PFSK-1 (cell line): ENCODE measurements at regions not wholly inside any gene's neighbourhood (a gene's known extent, or its start where the extent isn't known, plus 50 kb on each side); places are given as distances from the start of the nearest gene placed in this dataset.

ENCODE experiments used
- FOXP2 ChIP-seq: optimal IDR thresholded peaks from 2 replicates; pipeline ENCODE3; 2011; ENCODE audit warnings: borderline replicate concordance, control low read depth, inconsistent platforms; ENCODE audit not compliant: insufficient read depth; ENCODE audit errors: extremely low read length, extremely low read depth
- POLR2AphosphoS5 ChIP-seq: IDR thresholded peaks from 2 replicates; pipeline ENCODE4 v1.6.1; 2012; ENCODE audit warnings: low read depth, mild to moderate bottlenecking, control low read depth, low read length, moderate library complexity
- REST ChIP-seq, 2 experiments: IDR thresholded peaks; 2 replicates each; pipeline versions ENCODE4 v1.6.1 to v1.8.0; 2011 to 2012; ENCODE audit warnings: low read depth in 2 of 2, low read length in 2 of 2, control low read depth in 1 of 2, inconsistent platforms in 1 of 2, mild to moderate bottlenecking in 1 of 2, moderate library complexity in 1 of 2; ENCODE audit not compliant: insufficient read depth in 1 of 2
- SIN3A ChIP-seq: IDR thresholded peaks from 2 replicates; pipeline ENCODE4 v1.6.1; 2012; ENCODE audit warnings: mild to moderate bottlenecking, low read length, moderate library complexity, borderline replicate concordance; ENCODE audit not compliant: insufficient read depth
- TAF1 ChIP-seq: IDR thresholded peaks from 2 replicates; pipeline ENCODE4 v1.6.1; 2012; ENCODE audit warnings: low read length, control low read depth, borderline replicate concordance; ENCODE audit not compliant: insufficient read depth

GRCh38 chr4:129240816-129241215, 144.9 kb downstream of the C4orf33 start:
- no peak for TF ChIP-seq REST (IDR thresholded peaks at IDR 0.05; ENCODE audit: insufficient read depth in 1 of 2, low read depth in 2 of 2, low read length in 2 of 2)
- no peak for TF ChIP-seq FOXP2
- no peak for TF ChIP-seq TAF1
- TF ChIP-seq SIN3A: no peak
- TF ChIP-seq POLR2AphosphoS5: no peak

GRCh38 chr4:129246145-129246544, 150.2 kb downstream of the C4orf33 start:
- TF ChIP-seq REST (IDR thresholded peaks at IDR 0.05; ENCODE audit: insufficient read depth in 1 of 2, low read depth in 2 of 2, low read length in 2 of 2) (no peak), TAF1 (no peak), FOXP2 (no peak), POLR2AphosphoS5 (no peak), SIN3A (no peak)

GRCh38 chr4:129246910-129247461, 151.0 kb downstream of the C4orf33 start:
- TF ChIP-seq TAF1 (no peak), POLR2AphosphoS5 (peak; percentile 16; the same call in 1 of the 2 replicates)

GRCh38 chr4:129248621-129249020, 152.7 kb downstream of the C4orf33 start:
- TF ChIP-seq POLR2AphosphoS5: no peak
- TF ChIP-seq REST (IDR thresholded peaks at IDR 0.05; ENCODE audit: insufficient read depth in 1 of 2, low read depth in 2 of 2, low read length in 2 of 2): no peak

GRCh38 chr4:129254126-129254525, 158.2 kb downstream of the C4orf33 start:
- TF ChIP-seq REST (IDR thresholded peaks at IDR 0.05; ENCODE audit: insufficient read depth in 1 of 2, low read depth in 2 of 2, low read length in 2 of 2) (no peak), POLR2AphosphoS5 (no peak), FOXP2 (no peak), SIN3A (no peak)
